Body of pancreas (tissue), 4 donors: ENCODE measurements at regions not wholly inside any gene's neighbourhood (a gene's known extent, or its start where the extent isn't known, plus 50 kb on each side); places are given as distances from the start of the nearest gene placed in this dataset.

Experiments
- CTCF ChIP-seq, 7 experiments: fragments of 450-650 bp in 4 of 7; fragments of 200-600 bp in 3 of 7; sonication (generic) in 3 of 7; IDR thresholded peaks; one replicate each; pipeline ENCODE4 v1.5.1; 2016 to 2019; ENCODE audit warnings: antibody characterized with exemption in 7 of 7
- POLR2A ChIP-seq, 3 donors: fragments of 450-650 bp; IDR thresholded peaks; one replicate each; pipeline ENCODE4 v1.6.1; 2016; ENCODE audit warnings: antibody characterized with exemption in 3 of 3, mild to moderate bottlenecking in 2 of 3

- TF ChIP-seq POLR2A (IDR thresholded peaks at IDR 0.05), result no peak
- TF ChIP-seq CTCF (IDR thresholded peaks at IDR 0.05), result no peak
Observed at GRCh38 chr17:71633391-71633849, 487.4 kb upstream of the SOX9 start.
